GM13976 (cell line): ENCODE measurements at regions not wholly inside any gene's neighbourhood (a gene's known extent, or its start where the extent isn't known, plus 50 kb on each side); places are given as distances from the start of the nearest gene placed in this dataset.

Source experiments
- DNase-seq: peaks from one replicate; pipeline ENCODE4 v3.0.0; 2012; ENCODE audit warnings: low spot score
- CTCF ChIP-seq: IDR thresholded peaks from 2 replicates; pipeline ENCODE4 v1.5.1; 2012; ENCODE audit warnings: borderline replicate concordance, mild to moderate bottlenecking; ENCODE audit not compliant: insufficient read depth; ENCODE audit errors: extremely low read depth, missing control alignments, control extremely low read depth
- in situ Hi-C: fragments of 300-500 bp; cut with MboI; formaldehyde crosslinking; loops from one replicate; pipeline ENCODE4 v1.12.0; 2022; ENCODE audit warnings: low sequenced_read_pairs, mixed read lengths, inconsistent platforms; ENCODE audit not compliant: unreplicated experiment

GRCh38 chr4:66911880-66912279, 633.4 kb downstream of the CENPC start:
- no peak for TF ChIP-seq CTCF
- DNase-seq = no peak
- in situ Hi-C loops = no loop called here

- in situ Hi-C loops = no loop called here
- TF ChIP-seq CTCF = no peak
- DNase-seq = no peak
These were observed 639.0 kb downstream of the CENPC start for GRCh38 chr4:66906314-66906713.

- no peak for TF ChIP-seq CTCF
- in situ Hi-C loops = no loop called here
These were observed 645.8 kb downstream of the CENPC start for GRCh38 chr4:66899422-66900065.

GRCh38 chr4:66893807-66894206, 651.5 kb downstream of the CENPC start:
- in situ Hi-C loops = no loop called here
- DNase-seq = no peak
- no peak for TF ChIP-seq CTCF

More at GRCh38 chr4:66899422-66900065, 645.8 kb downstream of the CENPC start:
- DNase-seq = no peak

GRCh38 chr4:66887061-66887460, 658.2 kb downstream of the CENPC start:
- in situ Hi-C loops = no loop called here
- TF ChIP-seq CTCF = no peak

GRCh38 chr4:66885501-66886165, 659.7 kb downstream of the CENPC start:
- TF ChIP-seq CTCF = no peak
- no peak for DNase-seq
- in situ Hi-C loops = no loop called here

More at GRCh38 chr4:66887061-66887460, 658.2 kb downstream of the CENPC start:
- DNase-seq = no peak
